ENCODE measurements at regions not wholly inside any gene's neighbourhood (a gene's known extent, or its start where the extent isn't known, plus 50 kb on each side); places are given as distances from the start of the nearest gene placed in this dataset.

DNA sequence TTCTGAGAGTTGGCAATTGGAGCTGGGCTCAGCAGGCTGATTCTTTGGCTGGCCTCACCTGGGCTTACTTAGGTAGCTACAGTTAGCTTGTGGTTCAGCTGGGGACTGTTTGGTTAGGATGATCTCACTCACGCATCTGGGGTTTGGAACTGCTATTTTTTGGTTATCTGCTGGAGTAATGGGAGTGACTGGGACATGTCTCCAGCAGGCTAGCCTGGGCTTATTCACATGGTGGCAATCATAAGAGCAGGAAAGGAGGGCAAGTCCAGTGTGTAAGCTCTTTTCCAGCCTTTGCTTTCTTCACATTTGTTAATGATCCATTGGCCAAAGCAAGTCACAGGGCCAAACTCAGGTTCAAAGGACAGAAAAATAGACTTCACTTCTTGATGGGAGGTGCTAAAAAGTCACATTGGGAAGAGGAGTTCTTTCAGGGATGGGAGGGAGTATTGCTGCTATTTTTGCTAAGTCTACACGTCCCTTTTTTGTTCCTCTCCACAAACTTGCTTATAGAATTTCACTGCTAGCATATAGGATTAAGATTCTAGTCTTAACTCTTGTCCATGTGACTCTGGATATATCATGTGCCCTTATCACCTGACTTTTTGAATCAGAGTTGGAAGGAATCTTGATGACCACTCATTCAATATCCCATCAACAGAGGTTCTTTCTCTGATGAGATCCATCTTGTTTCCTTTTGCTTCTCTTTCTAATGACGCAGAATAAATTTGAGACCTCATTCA, 174.0 kb downstream of the ZFP36L2 start:
- POLR2A ChIA-PET: no interaction called here
- no peak for DNase-seq (ENCODE audit: extremely low spot score)
- CTCF ChIA-PET: interaction anchor here (0.9 to 1.1 kb wide), 2 partner anchors 15 to 50 kb away, joined by 3 read pairs; no protein-coding TSS in a partner anchor
- TF ChIP-seq, protein P1, sequence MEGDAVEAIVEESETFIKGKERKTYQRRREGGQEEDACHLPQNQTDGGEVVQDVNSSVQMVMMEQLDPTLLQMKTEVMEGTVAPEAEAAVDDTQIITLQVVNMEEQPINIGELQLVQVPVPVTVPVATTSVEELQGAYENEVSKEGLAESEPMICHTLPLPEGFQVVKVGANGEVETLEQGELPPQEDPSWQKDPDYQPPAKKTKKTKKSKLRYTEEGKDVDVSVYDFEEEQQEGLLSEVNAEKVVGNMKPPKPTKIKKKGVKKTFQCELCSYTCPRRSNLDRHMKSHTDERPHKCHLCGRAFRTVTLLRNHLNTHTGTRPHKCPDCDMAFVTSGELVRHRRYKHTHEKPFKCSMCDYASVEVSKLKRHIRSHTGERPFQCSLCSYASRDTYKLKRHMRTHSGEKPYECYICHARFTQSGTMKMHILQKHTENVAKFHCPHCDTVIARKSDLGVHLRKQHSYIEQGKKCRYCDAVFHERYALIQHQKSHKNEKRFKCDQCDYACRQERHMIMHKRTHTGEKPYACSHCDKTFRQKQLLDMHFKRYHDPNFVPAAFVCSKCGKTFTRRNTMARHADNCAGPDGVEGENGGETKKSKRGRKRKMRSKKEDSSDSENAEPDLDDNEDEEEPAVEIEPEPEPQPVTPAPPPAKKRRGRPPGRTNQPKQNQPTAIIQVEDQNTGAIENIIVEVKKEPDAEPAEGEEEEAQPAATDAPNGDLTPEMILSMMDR (IDR thresholded peaks at IDR 0.05; ENCODE audit: control extremely low read depth, extremely low read depth, low read depth, missing control alignments): no peak

DNA sequence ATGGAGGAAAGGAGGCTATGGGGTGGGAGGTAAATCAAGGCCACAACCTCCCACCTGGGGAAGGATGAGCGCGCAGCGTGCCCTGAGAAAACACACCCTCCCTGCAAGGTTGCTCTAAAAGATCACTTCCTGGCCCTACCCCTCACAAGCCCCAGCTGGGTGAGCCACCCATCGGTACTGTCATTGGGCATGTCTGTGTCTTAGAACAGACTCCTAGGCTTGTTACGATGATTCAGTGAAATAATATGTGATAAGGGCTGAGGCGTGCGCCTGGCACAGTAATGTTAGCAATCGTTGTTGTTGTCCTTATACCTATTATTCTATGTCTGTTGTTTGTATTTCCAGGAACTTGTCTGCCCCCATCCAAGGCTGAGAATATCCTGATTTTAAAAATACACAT, 175.1 kb downstream of the ZFP36L2 start:
- ChIA-PET POLR2A (no interaction called here), CTCF (interaction anchor here (0.8 to 1.1 kb wide), 3 partner anchors 20 to 49 kb away, joined by 3 to 4 read pairs (median 3); no protein-coding TSS in a partner anchor)
- TF ChIP-seq, protein P1 (IDR thresholded peaks at IDR 0.05; ENCODE audit: control extremely low read depth, extremely low read depth, low read depth, missing control alignments): no peak
- no peak for DNase-seq (ENCODE audit: extremely low spot score)

GRCh38 chr2:43050866-43051265, 175.5 kb downstream of the ZFP36L2 start:
- ChIA-PET CTCF (interaction anchor here (0.8 to 0.9 kb wide), 2 partner anchors 20 to 27 kb away, joined by 3 to 4 read pairs; no protein-coding TSS in a partner anchor), POLR2A (no interaction called here)
- DNase-seq (ENCODE audit: extremely low spot score): no peak
- TF ChIP-seq, protein P1 (IDR thresholded peaks at IDR 0.05; ENCODE audit: control extremely low read depth, extremely low read depth, low read depth, missing control alignments): no peak

DNA sequence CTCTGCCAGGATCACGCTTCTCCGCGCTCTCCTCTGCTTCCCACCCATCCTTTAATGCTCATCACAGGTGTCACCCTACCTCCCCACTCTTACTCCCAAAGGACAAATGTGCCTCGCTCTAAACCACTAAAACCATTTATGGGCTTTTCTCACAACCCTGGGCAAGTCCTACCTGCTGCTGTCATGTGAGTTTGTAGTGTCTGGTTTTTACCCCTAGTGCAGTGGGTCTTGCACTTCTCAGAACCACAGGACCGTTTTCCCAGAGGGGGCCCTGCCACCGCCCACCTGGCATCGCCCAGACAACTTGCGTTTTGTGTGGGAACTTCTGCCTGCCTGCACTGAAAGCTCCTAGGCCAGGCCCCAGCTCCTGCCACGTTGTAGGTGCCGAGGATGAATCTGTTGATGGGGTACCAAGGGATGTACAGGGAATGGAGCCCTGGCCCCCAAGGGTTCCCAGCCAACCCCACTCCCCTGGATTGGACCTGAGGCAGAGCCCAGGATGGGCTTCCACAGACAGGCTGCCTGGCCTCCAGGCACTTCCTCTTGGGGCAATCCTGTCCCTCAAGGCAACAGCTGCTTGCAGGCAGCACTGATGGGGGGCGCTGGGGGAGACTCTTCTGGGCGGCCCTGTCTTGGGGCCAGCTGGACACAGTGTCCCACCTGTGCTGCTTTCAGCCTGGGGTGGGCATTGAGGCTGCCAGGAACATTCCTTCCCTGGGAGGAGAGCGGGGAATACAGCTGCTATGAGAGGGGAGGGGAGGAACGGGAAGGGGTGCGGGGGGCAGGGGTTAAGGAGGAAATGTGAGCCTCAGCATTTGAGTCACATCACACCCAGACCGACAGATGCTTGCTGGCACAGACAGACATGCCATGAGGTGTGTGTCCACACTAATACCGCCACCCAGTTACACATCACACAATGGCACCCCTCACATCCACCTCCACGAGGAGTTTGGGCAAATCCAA, 176.3 kb downstream of the ZFP36L2 start:
- DNase-seq (ENCODE audit: extremely low spot score): no peak
- POLR2A ChIA-PET: no interaction called here
- TF ChIP-seq, protein P1 (IDR thresholded peaks at IDR 0.05; ENCODE audit: control extremely low read depth, extremely low read depth, low read depth, missing control alignments): no peak
- CTCF ChIA-PET: interaction anchor here (0.8 kb wide), 1 partner anchor 19 kb away, joined by 4 read pairs; no protein-coding TSS in a partner anchor

DNA sequence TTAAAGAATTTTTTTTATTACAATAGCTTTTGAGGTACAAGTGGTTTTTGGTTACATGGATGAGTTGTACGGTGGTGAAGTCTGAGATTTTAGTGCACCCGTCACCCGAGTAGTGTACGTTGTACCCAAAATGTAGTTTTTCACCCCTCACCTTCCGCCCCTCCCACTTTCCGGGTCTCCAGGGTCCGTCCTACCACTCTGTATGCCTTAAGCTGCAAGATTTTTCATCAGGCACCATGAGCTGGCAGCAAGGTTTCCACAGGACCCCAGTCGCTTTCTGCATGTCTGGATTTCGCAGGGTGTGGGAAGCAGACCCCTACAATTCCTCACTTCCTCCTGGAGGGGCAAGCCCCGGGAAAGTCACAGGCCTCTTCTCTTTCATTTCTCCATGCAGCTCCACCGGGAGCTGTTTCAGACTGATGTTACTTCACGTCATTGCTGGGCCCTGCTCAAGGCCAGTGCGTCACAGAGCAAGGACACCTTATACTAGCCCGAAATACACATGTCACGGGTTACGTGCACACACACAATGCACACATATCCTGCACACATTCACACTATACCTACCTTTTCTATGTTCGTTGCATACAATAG, 179.1 kb downstream of the ZFP36L2 start:
- POLR2A ChIA-PET: interaction anchor here (0.7 kb wide), 1 partner anchor 198 kb away, joined by 5 read pairs; no protein-coding TSS in a partner anchor
- TF ChIP-seq, protein P1 (IDR thresholded peaks at IDR 0.05; ENCODE audit: control extremely low read depth, extremely low read depth, low read depth, missing control alignments): no peak
- DNase-seq (ENCODE audit: extremely low spot score): no peak
- CTCF ChIA-PET: interaction anchor here (1.3 kb wide), 1 partner anchor 15 kb away, joined by 3 read pairs; no protein-coding TSS in a partner anchor

DNA sequence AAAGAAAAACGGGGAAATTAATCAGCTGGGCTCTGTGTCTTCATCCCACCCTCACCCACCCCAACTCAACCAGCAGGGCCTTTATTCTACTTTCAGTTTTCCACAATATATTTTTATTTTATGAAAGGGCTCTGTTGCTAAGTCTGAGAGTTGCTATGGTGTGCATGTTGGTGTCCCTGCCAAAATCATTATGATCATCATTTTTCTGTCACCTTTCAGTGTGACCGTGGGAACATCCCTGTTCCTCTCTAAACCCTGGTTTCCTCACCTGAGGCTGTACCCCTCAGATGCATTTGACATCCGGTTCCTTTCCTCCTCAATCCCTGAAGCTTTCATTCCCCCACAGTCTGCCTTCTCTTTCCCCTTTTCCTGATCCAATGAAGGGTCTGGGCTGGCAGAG, 180.5 kb downstream of the ZFP36L2 start:
- TF ChIP-seq, protein P1 (IDR thresholded peaks at IDR 0.05; ENCODE audit: control extremely low read depth, extremely low read depth, low read depth, missing control alignments): no peak
- ChIA-PET CTCF (no interaction called here), POLR2A (no interaction called here)
- DNase-seq (ENCODE audit: extremely low spot score): no peak

Measured in GM10248 (cell line).